Neutrophil (primary cell): ENCODE measurements at regions not wholly inside any gene's neighbourhood (a gene's known extent, or its start where the extent isn't known, plus 50 kb on each side); places are given as distances from the start of the nearest gene placed in this dataset.

Source experiments
- H3K27ac ChIP-seq: fragments of 200-600 bp; sonication (generic); 2 replicates; pipeline ENCODE4 v1.5.1; 2016; ENCODE audit warnings: mild to moderate bottlenecking, moderate library complexity
- H3K27me3 ChIP-seq: fragments of 200-600 bp; sonication (generic); 2 replicates; pipeline ENCODE4 v1.6.0; 2016; ENCODE audit warnings: mild to moderate bottlenecking
- H3K36me3 ChIP-seq: fragments of 200-600 bp; sonication (generic); 2 replicates; pipeline ENCODE4 v1.5.1; 2017
- H3K4me1 ChIP-seq, 2 experiments: fragments of 200-600 bp in 1 of 2; sonication (generic) in 1 of 2; 1 replicate in 1 of 2; 2 replicates in 1 of 2; pipeline versions ENCODE4 v1.5.1 to v1.6.1; 2013 to 2016; ENCODE audit warnings: low read depth in 1 of 2, low read length in 1 of 2, mild to moderate bottlenecking in 1 of 2, moderate library complexity in 1 of 2; ENCODE audit not compliant: control insufficient read depth in 1 of 2, insufficient read depth in 1 of 2
- H3K4me3 ChIP-seq, 2 experiments: fragments of 200-600 bp in 1 of 2; sonication (generic) in 1 of 2; 1 replicate in 1 of 2; 2 replicates in 1 of 2; pipeline ENCODE4 v1.5.1; 2013 to 2016; ENCODE audit warnings: low read depth in 1 of 2, low read length in 1 of 2, mild to moderate bottlenecking in 1 of 2, moderate library complexity in 1 of 2
- H3K9me3 ChIP-seq: fragments of 200-600 bp; sonication (generic); 2 replicates; pipeline ENCODE4 v1.5.1; 2016
- CTCF ChIP-seq: fragments of 200-600 bp; sonication (generic); IDR thresholded peaks from 2 replicates; pipeline ENCODE4 v1.5.1; 2016; ENCODE audit warnings: antibody characterized with exemption

- H3K27me3 ChIP-seq, result no peaks in the 10 kb centered on the region
- H3K36me3 ChIP-seq, result no peaks in the 10 kb centered on the region
- no peak overlapping the region for H3K27ac ChIP-seq
- H3K4me1 ChIP-seq, result no peaks in the 10 kb centered on the region
- H3K9me3 ChIP-seq, result no peaks in the 10 kb centered on the region
- no peak for TF ChIP-seq CTCF
- H3K4me3 ChIP-seq, result no peak overlapping the region
Observed at GRCh38 chr5:126368239-126368812, 54.9 kb upstream of the GRAMD2B start.

GRCh38 chr5:126369083-126369482, 54.1 kb upstream of the GRAMD2B start:
- Histone ChIP-seq H3K27ac (no peak overlapping the region), H3K9me3 (no peaks in the 10 kb centered on the region), H3K27me3 (no peaks in the 10 kb centered on the region), H3K4me3 (no peak overlapping the region), H3K36me3 (no peaks in the 10 kb centered on the region), H3K4me1 (no peaks in the 10 kb centered on the region)
- no peak for TF ChIP-seq CTCF

GRCh38 chr5:126369995-126370731, 53.0 kb upstream of the GRAMD2B start:
- no peaks in the 10 kb centered on the region for H3K36me3 ChIP-seq
- no peak for TF ChIP-seq CTCF
- no peaks in the 10 kb centered on the region for H3K4me1 ChIP-seq
- no peaks in the 10 kb centered on the region for H3K9me3 ChIP-seq
- no peak overlapping the region for H3K4me3 ChIP-seq
- no peaks in the 10 kb centered on the region for H3K27me3 ChIP-seq
- H3K27ac ChIP-seq, result no peak overlapping the region

GRCh38 chr5:126370796-126371718, 52.2 kb upstream of the GRAMD2B start:
- no peak overlapping the region for H3K27ac ChIP-seq
- no peaks in the 10 kb centered on the region for H3K27me3 ChIP-seq
- TF ChIP-seq CTCF, result no peak
- H3K4me1 ChIP-seq, result no peaks in the 10 kb centered on the region
- H3K36me3 ChIP-seq, result no peaks in the 10 kb centered on the region
- no peaks in the 10 kb centered on the region for H3K9me3 ChIP-seq
- no peak overlapping the region for H3K4me3 ChIP-seq

GRCh38 chr5:126373375-126374108, 49.7 kb upstream of the GRAMD2B start:
- Histone ChIP-seq H3K4me1 (no peaks in the 10 kb centered on the region), H3K27me3 (no peaks in the 10 kb centered on the region), H3K9me3 (no peaks in the 10 kb centered on the region), H3K4me3 (no peak overlapping the region), H3K36me3 (no peaks in the 10 kb centered on the region), H3K27ac (no peak overlapping the region)
- no peak for TF ChIP-seq CTCF
